ENCODE measurements at regions not wholly inside any gene's neighbourhood (a gene's known extent, or its start where the extent isn't known, plus 50 kb on each side); places are given as distances from the start of the nearest gene placed in this dataset.

DNA sequence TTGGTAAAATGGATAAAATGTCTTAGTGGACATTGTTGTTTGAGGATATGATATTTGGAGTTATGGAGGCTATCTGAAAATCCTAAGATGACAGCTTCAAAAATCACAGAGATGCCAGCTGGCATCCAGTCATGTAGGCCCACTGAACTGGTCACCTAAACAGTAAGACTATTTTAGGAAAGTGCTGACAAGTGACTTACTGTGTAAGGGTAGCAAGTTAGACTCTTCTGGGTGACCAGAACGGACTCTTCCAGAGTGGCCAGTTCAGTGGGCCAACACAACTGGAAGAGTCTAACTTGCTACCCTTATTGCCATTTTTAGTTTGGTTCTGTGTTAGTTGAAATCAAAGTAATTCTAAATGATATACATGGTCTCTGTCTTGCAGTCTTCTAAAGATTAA, 61.4 kb upstream of the ATP8A1 start:
- DNase-seq (ENCODE audit: low spot score), result no peak

GRCh38 chr4:42716996-42717395, 60.1 kb upstream of the ATP8A1 start:
- H3K4me1 Mint-ChIP-seq, result peaks cover 7% of the 10 kb centered on the region
- POLR2A ChIA-PET, result interaction anchor here (0.6 kb wide), 1 partner anchor 27 kb away, joined by 3 read pairs; no protein-coding TSS in a partner anchor

More for the DNA sequence above, 61.4 kb upstream of the ATP8A1 start:
- no peak for ATAC-seq
- peaks cover 7% of the 10 kb centered on the region for H3K4me1 Mint-ChIP-seq
- H3K27ac Mint-ChIP-seq, result no peak overlapping the region
- TF ChIP-seq MXD4 (CRISPR knock-in tag; IDR thresholded peaks at IDR 0.05; ENCODE audit: borderline replicate concordance), result no peak
- TF ChIP-seq ZNF396 (CRISPR knock-in tag; IDR thresholded peaks at IDR 0.05; ENCODE audit: borderline replicate concordance), result no peak
- no peak for TF ChIP-seq MYBL2 (CRISPR knock-in tag; IDR thresholded peaks at IDR 0.05)
- no peak for TF ChIP-seq RORB (CRISPR knock-in tag; IDR thresholded peaks at IDR 0.05)
- no peak for TF ChIP-seq TCF7 (CRISPR knock-in tag; IDR thresholded peaks at IDR 0.05; ENCODE audit: low read depth)
- no peak for TF ChIP-seq ZNF423 (CRISPR knock-in tag; IDR thresholded peaks at IDR 0.05)
- no peak for TF ChIP-seq ZNF263 (CRISPR knock-in tag; IDR thresholded peaks at IDR 0.05; ENCODE audit: low read depth)
- no peak for TF ChIP-seq CBFB (CRISPR knock-in tag; IDR thresholded peaks at IDR 0.05; ENCODE audit: low read depth)
- H3K4me3 Mint-ChIP-seq, result no peak overlapping the region
- ChIA-PET CTCF (no interaction called here), POLR2A (no interaction called here)
- H3K9me3 Mint-ChIP-seq, result peaks cover 12% of the 10 kb centered on the region
- H3K27me3 Mint-ChIP-seq (ENCODE audit: low read depth), result no peaks in the 10 kb centered on the region
- no peaks in the 10 kb centered on the region for H3K36me3 Mint-ChIP-seq

DNA sequence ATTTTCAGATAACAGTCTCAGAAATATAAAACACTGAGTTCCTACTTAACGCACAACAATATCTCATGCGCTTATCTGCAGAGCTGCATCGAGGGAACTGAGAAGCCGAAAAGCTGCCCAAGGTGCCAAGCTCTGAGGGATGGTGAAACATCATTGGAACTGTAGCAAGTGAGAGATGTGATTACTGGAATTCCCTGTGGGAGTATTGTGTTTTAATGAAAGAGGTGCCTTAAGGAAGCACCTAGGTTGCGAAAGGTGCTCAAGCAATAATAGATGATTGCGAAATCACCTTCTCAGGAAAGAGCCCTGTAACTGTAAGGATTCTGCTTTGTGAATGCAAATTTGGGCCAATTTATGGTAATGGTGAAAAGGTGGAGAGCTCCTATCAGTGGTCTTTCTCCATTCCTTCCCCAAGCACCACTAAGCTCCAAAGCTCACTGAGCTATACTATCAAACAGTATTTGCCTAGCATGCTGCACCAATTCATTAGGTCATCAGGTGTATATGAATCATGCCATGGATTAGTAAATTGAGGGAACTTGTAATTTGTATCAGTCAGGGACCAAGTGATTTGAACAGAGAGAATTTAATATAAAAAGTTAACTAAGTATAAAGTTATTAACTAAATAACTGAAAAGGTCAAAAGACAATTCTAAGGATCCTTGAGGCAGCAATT, 59.0 kb upstream of the ATP8A1 start:
- TF ChIP-seq GTF2I (CRISPR knock-in tag; conservative IDR thresholded peaks at IDR 0.05), result no peak
- no peak for TF ChIP-seq ATF1 (CRISPR knock-in tag; IDR thresholded peaks at IDR 0.05)
- TF ChIP-seq HMGXB4 (CRISPR knock-in tag; IDR thresholded peaks at IDR 0.05), result no peak
- TF ChIP-seq KAT7 (CRISPR knock-in tag; IDR thresholded peaks at IDR 0.05; ENCODE audit: borderline replicate concordance), result no peak
- TF ChIP-seq PRDM15 (CRISPR knock-in tag; IDR thresholded peaks at IDR 0.05), result no peak
- TF ChIP-seq RORB (CRISPR knock-in tag; IDR thresholded peaks at IDR 0.05), result no peak
- TF ChIP-seq SMAD4 (CRISPR knock-in tag; IDR thresholded peaks at IDR 0.05), result no peak
- Mint-ChIP-seq H3K36me3 (no peaks in the 10 kb centered on the region), H3K4me1 (peaks cover 7% of the 10 kb centered on the region), H3K27me3 (ENCODE audit: low read depth) (no peaks in the 10 kb centered on the region), H3K9me3 (peaks cover 12% of the 10 kb centered on the region), H3K4me3 (no peak overlapping the region), H3K27ac (no peak overlapping the region)
- ChIA-PET POLR2A (no interaction called here), CTCF (no interaction called here)
- DNase-seq (ENCODE audit: low spot score) (no peak), ATAC-seq (no peak)

More at GRCh38 chr4:42716996-42717395, 60.1 kb upstream of the ATP8A1 start:
- Mint-ChIP-seq H3K27me3 (ENCODE audit: low read depth) (no peaks in the 10 kb centered on the region), H3K4me3 (no peak overlapping the region), H3K36me3 (no peaks in the 10 kb centered on the region), H3K9me3 (peaks cover 12% of the 10 kb centered on the region), H3K27ac (no peak overlapping the region)
- CTCF ChIA-PET, result no interaction called here
- TF ChIP-seq IRF2 (CRISPR knock-in tag; IDR thresholded peaks at IDR 0.05; ENCODE audit: borderline replicate concordance, low read depth) (no peak), PREB (CRISPR knock-in tag; IDR thresholded peaks at IDR 0.05; ENCODE audit: borderline replicate concordance) (no peak), ZNF121 (CRISPR knock-in tag; IDR thresholded peaks at IDR 0.05) (no peak)
- ATAC-seq (no peak), DNase-seq (ENCODE audit: low spot score) (no peak)

All from WTC11 (cell line).